Renal pelvis (tissue), 1 donor: ENCODE measurements at regions not wholly inside any gene's neighbourhood (a gene's known extent, or its start where the extent isn't known, plus 50 kb on each side); places are given as distances from the start of the nearest gene placed in this dataset.

Experiments
- DNase-seq: peaks from one replicate; pipeline ENCODE4 v3.0.0-alpha.2; 2013

DNA sequence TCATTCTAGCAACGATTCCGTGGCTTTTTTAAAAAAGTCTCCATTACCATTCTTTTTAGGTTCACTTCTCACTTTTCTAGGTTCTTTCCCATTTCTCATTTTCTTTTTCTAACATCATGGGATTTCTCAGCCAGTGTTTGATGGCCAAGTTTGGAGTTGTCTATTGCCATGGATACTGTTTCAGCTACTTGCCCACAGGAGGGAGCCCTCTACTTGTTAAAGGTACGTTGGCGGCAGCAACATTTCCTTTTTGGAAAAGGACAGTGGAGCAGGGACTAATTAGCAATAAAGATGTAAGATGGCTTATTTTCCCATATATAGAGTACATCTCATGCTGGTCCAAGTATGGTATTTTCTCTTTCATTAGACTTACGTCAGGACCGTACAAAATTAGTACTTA, 2257.5 kb upstream of the C9orf72 start:
- DNase-seq: peak; percentile 50

DNA sequence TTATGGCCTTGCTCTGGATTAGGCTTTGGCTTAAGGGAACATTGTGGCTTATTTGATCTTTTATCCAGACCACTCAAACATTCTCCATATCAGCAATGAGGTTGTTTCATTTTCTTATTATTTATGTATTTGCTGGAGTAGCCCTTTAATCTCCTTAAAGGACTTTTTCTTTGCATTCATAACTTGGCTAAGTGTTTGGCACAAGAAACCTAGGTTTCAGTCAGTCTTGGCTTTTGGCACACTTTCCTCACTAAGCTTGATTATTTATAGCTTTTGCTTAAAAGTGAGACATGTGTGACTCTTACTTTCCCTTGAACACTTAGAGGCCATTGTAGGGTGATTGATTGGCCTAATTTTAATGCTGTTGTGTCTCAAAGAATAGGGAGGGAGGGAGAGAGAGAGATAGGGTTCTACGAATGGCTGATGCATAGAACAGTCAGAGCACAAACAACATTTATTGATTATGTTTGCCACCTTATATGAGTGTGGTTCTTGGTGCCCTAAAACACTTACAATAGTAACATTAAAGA, 2265.3 kb upstream of the C9orf72 start:
- peak; percentile 8 for DNase-seq

DNA sequence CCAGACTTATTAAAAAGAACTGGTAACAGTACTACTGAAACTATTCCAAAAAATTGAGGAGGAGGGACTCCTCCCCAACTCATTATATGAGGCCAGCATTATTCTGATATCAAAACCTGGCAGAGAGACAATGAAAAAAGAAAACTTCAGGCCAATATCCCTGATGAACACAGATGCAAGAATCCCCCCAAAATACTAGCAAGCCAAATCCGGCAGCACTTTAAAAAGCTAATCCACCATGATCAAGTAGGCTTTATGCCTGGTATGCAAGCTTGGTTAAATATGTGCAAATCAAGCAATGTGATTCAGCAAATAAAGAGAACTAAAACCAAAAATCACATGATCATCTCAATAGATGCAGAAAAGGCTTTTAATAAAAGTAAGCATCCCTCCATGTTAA, 2271.0 kb upstream of the C9orf72 start:
- no peak for DNase-seq

DNA sequence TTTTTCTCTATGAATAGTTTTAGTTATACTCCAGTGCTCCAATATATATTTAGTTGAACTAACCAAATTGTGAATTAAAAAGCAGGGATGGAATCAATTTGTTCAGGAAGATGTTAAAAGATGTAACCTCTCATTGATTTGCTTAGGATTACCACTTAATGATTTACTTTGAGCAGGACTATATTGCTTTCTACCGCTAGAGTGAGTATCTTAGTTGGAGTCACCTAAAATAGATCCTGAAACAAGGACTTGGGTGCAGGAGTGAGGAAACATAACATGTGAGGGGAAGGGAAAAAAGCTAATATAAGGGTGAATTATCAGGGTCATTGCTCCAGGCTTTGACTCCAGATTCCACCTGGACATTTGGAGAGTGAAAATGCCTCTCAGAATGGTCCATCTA, 2277.4 kb upstream of the C9orf72 start:
- DNase-seq: no peak

DNA sequence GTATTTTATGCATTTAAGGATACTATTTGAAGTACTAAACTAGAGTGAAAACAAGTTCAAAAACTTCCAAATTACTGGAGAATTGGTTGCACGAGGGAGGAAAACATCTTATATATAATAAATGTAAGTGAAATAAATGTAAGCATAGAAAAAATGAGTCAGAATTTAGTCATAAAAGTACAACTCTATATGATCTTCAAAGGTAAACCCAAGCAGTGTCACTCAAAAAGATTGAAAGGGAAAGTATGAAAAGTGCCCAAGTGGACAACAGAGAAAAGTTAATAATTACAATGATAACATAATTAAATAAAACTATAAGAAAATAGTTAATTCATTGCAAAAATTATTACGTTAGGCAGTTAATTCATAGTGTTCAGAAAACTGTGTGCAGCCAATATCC, 2288.5 kb upstream of the C9orf72 start:
- DNase-seq: no peak

DNA sequence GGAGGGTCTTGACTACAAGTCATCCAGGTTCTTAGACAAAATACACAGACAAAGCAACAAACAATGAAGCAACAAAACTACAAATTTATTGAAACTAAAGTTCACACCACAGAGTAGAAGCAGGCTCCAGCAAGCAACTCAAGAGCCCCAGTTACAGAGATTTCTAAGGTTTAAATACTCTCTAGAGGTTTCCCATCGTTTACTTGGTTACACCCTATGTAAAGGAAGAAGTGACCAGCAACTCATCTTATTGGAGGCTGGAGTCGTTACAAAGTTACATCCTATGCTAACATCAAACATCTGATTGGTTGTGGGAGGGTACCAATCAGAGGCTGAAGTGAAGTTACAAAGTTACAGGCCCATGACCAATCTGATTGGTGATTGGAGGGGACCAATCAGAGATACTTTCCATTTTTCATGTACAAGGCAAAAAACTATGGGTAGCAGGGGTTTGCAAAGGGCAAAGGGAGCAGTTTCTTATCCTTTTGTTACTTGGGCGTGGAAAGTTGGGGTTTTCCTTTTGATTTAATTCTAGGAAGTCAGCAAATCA, 2292.6 kb upstream of the C9orf72 start:
- DNase-seq: no peak

DNA sequence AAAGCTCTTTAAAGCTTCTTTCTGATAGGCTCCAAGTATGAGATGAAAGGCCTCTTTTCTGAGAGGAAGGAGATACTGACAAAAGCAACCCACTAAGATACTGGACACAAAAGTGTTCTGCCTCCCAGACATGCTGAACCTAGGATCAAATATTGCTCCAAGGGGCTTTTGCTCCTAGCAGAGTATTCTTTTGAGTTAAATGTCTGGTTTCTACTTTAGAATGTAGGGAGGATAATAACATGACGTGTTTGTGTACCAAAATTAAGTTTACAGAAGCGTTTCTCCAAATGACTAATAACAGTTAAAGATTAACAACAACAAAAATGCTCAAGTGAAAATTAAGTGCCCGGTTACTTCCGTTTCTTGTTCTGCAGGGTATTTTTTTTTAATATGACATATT, 2293.3 kb upstream of the C9orf72 start:
- DNase-seq: no peak

DNA sequence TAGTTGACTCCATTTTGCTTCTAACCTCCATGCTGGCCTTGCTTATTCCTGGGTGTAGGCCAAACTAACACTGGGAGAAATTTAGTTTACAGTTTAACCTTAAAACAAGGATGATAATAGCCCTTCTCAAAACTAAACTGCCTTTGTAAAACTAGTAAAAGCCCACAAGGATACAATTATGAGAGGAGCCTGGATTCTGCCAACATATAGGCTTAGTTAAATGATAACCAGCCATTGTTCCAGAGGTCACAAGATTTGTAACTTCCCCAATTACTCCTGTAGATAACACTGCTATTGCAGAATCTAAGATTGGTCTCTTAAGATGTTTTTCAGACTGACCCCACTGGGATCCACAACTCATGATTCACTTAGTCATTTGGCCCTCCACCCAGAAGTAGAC, 2300.3 kb upstream of the C9orf72 start:
- no peak for DNase-seq

DNA sequence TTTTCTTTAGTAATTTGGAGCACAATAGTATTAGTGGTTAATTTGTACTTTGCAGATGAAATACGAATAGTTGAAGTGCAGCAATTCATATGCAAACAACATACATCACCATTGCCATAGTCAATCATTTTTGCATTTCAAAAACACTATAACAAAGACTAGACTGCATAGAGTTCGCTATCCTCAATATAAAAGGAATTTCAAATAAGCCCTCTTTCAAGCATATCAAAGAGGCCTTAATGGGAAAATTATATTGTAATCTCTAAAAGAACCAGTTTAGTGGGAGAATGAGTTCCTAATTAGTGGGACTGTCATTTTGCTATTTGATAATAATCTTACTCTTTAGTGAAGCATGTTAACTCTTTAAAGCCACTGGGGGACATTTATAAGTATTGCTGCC, 2302.3 kb upstream of the C9orf72 start:
- DNase-seq: no peak

DNA sequence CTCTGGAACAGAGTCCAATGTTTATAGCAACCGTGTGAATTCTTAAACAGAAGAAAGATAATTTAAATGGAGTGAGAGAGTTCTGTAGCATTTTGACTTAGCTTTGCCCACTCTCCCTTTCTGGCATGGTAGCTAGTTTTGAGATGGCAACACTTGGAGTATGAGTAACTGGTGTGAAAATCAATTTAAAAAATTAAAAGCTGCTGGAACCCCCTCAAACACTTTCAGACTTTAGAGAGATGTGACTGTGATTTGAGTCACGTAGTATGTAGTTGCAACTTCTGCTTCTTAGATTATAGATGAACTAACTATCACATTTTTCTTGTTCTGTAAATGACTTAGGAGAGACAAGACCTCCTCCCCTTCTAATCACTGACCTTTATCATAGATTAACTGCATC, 2309.5 kb upstream of the C9orf72 start:
- DNase-seq: no peak

DNA sequence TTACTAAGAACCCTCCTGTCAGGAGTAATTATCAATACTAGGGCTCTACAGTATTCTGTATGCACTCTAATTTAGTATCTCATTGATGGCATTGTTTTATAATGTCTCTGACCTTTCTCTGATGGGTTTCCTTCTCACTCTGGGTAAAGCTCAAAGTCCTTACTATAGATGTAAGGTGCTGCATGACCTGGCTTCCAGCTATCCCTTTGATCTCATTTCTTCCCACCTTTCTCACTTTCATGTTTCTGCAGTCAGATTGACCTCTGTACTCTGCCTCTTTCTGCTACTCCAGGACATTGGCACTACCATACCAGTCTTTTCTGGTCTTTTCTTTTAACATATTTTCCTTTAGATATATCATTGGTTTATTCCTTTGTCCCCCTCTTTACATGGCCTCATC, 2332.8 kb upstream of the C9orf72 start:
- DNase-seq: no peak

DNA sequence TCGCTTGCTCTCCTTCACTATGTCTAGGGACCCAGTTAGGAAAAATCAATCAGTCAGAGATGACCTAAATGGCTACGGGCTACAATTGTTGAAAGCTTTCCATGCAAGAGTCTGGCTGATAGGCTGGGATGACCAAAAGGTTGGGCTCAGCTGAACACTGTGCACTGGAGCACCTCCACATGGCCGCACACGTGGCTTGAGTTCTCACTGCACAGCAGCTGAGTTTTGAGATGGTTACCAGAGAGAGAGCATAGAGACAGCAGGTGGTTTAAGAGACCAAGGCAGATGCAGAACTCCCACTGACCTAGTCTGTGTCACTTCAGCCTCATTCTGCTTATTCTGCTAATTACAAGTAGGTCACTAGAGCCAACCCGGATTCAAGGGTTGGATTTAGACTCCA, 2354.8 kb upstream of the C9orf72 start:
- no peak for DNase-seq

DNA sequence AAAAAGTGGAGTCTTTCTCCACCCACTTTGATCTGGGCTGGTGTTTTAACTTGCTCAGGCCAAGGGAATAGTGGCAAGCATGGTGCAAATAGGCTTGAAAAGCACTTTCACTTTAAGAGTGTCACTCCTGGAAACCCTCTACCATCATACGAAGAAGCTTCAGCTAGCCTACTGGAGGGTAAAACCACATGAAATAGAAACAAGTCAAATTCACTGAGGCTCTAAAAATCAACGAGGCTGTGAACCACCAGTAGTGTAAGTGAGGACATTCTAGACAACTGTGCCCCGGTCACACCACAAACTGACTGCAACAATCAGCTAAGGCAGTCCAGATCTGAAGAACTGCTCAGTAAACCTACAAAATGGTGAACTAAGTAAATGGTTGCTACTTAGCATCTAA, 2366.3 kb upstream of the C9orf72 start:
- DNase-seq: no peak

DNA sequence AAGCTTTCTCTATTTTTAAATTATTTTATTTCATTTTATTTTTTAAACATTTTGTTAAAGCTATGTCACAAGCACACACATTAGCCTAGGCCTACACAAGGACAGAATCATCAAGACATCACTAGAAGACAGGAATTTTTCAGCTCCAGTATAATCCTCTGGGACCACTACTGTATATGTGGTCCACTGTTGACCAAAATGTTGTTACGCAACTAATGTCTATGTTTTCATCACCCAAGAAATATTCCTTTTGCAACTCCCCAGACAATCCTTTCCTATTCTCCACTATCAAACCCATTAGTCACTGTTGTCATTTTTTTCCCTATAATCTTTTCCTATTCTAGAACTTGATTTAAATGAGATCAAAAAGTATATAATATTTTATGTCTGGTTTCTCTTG, 2371.7 kb upstream of the C9orf72 start:
- DNase-seq: no peak

DNA sequence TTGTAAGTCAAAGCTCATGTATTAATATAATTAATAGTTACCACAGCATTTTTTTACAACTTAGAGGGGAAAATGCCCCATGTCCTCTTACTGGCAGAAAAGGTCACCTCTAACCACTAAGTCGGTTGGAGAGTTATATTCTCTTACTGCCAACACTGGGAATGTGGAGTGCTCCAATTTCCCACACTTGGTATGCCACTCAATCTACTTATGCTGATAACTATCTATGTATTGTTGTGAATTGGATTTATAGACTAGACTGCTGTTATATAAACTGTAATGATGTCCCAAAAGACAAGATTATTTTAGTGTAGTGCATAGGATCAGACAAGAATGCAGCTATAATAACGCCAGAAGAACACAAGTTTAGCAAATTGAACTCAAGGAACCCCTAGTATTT, 2385.2 kb upstream of the C9orf72 start:
- no peak for DNase-seq

DNA sequence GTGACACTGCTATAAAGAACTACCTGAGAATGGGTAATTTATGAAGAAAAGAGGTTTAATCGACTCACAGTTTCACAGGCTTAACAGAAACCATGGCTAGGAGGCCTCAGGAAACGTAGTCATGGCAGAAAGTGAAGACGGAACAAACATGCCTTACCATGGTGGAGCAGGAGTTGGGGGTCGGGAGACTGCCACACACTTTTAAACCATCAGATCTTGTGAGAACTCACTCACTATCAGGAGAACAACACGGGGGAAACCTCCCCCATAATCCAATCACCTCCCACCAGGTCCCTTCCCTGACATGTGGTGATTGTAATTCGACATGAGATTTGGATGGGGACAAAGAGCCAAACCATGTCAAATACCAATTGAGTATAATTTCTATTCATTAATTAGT, 2392.6 kb upstream of the C9orf72 start:
- no peak for DNase-seq

DNA sequence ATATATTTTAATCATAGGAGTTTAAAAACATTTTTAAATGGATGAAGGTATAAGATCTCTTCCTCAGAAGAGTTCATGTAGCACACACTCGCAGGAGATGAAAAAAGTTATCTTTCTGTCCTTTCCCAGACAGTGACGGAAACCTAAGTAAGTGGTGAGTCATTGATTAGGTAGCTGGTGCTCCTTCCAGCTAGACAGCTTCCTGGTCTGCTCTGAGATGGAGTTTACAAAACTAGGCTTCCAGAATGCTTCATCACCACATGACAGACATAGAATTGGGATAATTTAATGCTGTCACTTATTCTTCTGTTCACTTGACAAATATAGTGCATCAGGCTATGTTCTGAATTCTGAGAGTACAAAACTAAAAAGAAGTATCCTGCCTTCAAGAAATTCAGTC, 2393.0 kb upstream of the C9orf72 start:
- DNase-seq: no peak

DNA sequence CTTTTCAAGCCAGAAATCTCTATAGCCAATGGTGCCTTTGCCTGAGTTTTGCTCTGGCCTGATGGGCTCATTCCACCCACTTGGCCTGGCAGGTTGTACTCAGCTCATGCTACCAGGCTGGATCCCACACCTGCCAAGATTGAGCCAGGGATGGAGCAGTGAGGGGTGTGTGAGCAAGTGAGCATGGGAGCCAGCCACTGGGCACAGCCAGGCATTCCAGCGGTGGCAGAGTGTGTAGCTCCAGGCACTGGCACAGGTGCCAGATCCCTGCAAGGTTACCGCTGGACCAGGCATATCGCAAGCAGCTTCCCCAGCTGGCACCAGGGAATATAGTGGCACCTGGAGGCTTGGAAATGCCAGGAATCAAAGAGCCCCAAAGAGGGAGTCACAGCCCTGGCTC, 2395.6 kb upstream of the C9orf72 start:
- no peak for DNase-seq

DNA sequence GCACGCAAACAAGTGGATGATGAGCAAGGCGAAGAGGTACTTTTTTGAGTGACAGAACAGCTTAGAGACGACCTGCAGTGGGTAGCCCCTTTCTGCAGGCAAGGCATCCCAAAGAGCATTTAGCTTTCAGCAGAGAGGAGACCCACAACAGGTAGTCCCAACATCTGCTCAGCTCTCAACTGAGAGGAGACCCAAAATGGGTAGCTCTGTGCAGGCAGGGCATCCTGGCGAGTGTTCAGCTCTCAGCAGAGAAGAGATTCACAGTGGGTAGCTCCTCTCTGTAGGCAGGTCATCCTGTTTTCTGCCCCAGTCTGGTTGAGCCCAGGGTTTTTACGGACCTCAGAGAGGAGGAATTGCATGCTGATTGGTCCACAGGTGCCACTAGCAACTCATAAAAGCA, 2396.1 kb upstream of the C9orf72 start:
- no peak for DNase-seq

DNA sequence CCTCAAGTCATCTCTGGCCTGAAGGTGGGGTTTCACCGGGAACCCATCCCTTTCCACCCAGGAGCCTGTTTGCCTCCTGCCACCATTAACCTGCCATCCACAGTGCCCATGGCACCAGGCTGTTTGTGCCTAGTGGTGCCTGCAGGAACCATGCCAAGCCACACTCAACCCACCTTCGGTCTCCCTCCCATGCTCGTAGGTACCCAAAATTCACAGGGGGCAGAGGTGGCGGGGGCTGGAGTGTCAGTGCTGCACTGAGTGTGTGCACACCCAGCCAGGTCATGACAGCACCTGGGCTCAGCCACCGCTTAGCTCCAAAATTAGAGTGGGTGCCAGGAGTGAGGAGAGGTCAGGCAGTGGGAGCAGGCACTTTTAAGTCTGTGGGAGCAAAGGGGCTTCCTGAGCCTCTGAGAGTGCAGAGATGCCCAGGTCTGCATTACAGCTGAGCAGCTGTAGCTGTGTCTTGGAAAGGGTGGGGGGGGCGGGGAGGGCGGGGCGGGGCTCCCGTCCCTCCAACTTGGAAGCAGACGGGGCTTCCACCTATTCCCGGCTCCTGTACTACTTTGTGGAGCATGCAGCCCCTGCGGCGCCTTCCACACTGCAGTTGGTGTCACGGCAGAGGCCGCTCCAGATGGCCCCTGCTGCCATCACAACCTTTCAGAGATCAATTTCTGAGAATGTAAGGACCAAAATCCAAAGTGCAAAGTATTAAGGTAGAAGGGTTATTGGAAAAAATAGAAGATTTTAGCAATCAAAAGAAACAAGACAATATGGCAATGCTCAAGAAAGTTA, 2396.8 kb upstream of the C9orf72 start:
- no peak for DNase-seq

DNA sequence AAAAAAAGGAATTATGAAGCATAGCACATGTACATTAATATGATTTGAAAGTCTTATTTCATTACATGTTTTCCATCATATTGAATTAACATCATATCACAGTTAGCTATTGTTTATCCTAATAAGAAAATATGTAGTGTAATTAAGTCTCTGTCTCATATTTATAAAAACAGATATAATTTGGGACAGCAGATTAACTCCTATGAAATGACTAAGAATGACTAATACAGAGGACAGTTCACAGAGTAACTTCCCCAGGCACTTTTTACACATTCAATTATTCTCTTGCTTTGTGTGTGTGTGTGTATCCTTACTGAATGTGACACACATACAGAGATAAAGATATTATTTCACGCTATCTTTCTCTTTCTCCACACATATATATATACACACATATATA, 2400.9 kb upstream of the C9orf72 start:
- no peak for DNase-seq

DNA sequence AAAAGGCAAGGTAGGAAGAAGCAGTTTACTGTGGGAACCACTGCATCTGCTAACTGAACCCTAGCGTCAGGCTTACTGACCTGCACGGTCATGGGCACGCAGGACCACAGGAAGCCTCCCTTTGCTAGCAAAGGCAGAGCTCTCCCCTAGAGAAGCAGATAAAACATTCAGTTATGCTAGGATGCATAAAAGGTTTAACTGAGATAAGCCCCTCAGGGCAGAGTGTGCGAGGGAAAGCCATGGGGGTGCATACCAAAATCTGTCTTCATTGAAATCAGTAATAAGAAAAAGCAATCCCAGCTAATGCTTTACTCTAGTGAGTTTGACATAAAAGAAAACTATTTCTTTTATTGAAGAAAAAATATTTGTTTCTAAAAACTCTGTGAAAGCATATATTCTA, 2403.7 kb upstream of the C9orf72 start:
- DNase-seq: no peak

DNA sequence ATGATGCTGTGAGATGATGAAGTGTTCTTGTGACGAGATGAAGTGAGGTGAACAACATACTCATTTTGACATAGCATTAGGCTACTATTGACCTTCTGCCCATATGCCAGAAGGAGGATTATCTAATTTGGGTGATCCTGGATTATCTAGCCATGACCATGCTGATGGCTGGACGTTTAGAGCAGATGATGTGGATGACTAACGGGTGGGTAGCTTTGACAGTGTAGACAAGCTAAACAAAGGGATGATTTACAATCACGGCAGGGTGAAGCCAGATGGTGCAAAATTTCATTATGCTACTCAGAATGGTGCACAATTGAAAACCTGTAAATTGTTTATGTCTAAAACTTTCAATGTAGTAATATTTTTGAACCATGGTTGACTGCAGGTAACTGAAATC, 2403.4 kb upstream of the ACO1 start:
- no peak for DNase-seq

DNA sequence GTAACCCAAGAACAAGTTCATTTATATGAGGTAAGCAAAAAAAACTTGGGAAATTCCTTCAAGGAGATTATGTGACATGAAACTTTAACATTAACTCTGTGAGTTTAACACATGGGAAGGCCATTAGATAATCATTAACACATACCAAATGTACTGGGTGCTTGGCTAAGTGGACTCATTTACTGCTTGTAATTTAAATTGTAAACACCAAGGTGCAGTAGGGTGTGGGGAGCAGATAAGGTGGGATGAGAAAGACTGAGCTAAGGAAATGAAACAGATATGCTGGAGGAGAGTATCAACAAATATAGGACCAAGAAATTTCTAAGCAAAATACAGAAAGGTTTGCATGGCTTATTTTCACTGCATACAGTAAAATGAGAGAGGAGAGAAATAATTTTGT, 2384.8 kb upstream of the ACO1 start:
- no peak for DNase-seq
